Osteocyte (in vitro differentiated cells): ENCODE measurements at regions not wholly inside any gene's neighbourhood (a gene's known extent, or its start where the extent isn't known, plus 50 kb on each side); places are given as distances from the start of the nearest gene placed in this dataset.

Experiments used
- DNase-seq: peaks from one replicate; pipeline ENCODE4 v3.0.0; 2021; ENCODE audit warnings: mixed read lengths; ENCODE audit not compliant: unreplicated experiment; ENCODE audit errors: extremely low spot score
- H3K27ac Mint-ChIP-seq: one replicate; pipeline ENCODE4 v1.8.0; 2021; ENCODE audit warnings: mild to moderate bottlenecking, mixed read lengths; ENCODE audit not compliant: unreplicated experiment
- H3K27me3 Mint-ChIP-seq: one replicate; pipeline ENCODE4 v1.8.0; 2021; ENCODE audit warnings: mixed read lengths; ENCODE audit not compliant: unreplicated experiment
- H3K36me3 Mint-ChIP-seq: one replicate; pipeline ENCODE4 v1.8.0; 2021; ENCODE audit warnings: mixed read lengths; ENCODE audit not compliant: unreplicated experiment
- H3K4me1 Mint-ChIP-seq: one replicate; pipeline ENCODE4 v1.8.0; 2021; ENCODE audit warnings: mixed read lengths; ENCODE audit not compliant: unreplicated experiment
- H3K4me3 Mint-ChIP-seq: one replicate; pipeline ENCODE4 v1.8.0; 2021; ENCODE audit warnings: mild to moderate bottlenecking, moderate library complexity, mixed read lengths; ENCODE audit not compliant: unreplicated experiment
- H3K9me3 Mint-ChIP-seq: one replicate; pipeline ENCODE4 v1.8.0; 2021; ENCODE audit warnings: mixed read lengths; ENCODE audit not compliant: unreplicated experiment
- TF ChIP-seq, protein P1 (sequence below): fragments of 200-600 bp; sonication (generic); IDR thresholded peaks from 2 replicates; pipeline ENCODE4 v1.5.0; 2021; ENCODE audit warnings: antibody characterized with exemption, mild to moderate bottlenecking, moderate library complexity

DNA sequence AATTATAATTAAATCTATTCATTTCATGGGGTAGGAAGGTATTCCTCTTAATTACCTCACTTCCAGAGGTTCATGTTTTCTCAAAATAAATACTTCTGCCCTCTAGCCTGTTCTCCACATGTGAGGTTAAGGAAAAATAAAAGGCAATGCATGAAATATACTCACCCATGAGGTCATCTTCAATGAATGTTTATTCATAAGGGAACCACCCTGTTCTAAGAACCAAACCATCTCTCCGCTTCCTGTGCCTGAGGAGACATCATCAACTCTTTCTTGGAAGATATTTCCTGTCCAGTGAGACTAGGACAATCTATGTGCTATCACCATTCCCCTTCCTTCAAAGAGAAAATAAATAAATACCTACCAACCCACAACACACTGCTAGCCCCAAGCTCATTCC, 513.7 kb upstream of the PLXNA2 start:
- Mint-ChIP-seq H3K4me3 (no peak overlapping the region), H3K27ac (no peak overlapping the region), H3K27me3 (no peaks in the 10 kb centered on the region), H3K4me1 (peaks cover 3% of the 10 kb centered on the region), H3K36me3 (no peaks in the 10 kb centered on the region), H3K9me3 (peaks cover 5% of the 10 kb centered on the region)
- DNase-seq = no peak
- TF ChIP-seq, protein P1, sequence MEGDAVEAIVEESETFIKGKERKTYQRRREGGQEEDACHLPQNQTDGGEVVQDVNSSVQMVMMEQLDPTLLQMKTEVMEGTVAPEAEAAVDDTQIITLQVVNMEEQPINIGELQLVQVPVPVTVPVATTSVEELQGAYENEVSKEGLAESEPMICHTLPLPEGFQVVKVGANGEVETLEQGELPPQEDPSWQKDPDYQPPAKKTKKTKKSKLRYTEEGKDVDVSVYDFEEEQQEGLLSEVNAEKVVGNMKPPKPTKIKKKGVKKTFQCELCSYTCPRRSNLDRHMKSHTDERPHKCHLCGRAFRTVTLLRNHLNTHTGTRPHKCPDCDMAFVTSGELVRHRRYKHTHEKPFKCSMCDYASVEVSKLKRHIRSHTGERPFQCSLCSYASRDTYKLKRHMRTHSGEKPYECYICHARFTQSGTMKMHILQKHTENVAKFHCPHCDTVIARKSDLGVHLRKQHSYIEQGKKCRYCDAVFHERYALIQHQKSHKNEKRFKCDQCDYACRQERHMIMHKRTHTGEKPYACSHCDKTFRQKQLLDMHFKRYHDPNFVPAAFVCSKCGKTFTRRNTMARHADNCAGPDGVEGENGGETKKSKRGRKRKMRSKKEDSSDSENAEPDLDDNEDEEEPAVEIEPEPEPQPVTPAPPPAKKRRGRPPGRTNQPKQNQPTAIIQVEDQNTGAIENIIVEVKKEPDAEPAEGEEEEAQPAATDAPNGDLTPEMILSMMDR = no peak

DNA sequence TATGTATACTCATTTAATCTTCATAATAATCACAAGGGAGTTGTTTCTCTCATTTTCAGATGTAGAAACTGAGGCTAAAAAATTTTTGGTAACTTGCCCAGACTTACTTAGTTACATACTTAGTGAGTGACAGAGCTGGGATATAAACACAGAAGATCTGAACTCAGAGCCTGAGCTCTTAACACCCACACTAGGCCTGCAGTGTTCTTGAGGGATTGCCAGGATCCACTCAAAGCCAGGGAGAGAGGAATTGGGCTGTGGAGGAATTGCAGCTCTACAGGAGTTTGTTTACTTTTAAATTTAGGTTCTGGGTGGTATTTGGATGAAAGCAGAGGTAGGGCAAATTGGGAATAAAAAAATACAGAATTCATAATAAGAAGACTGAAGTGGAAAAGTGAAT, 515.1 kb upstream of the PLXNA2 start:
- H3K9me3 Mint-ChIP-seq = peaks cover 5% of the 10 kb centered on the region
- H3K36me3 Mint-ChIP-seq = no peaks in the 10 kb centered on the region
- no peak for DNase-seq
- no peak overlapping the region for H3K4me3 Mint-ChIP-seq
- peaks cover 3% of the 10 kb centered on the region for H3K4me1 Mint-ChIP-seq
- no peaks in the 10 kb centered on the region for H3K27me3 Mint-ChIP-seq
- TF ChIP-seq, protein P1 = no peak
- no peak overlapping the region for H3K27ac Mint-ChIP-seq

DNA sequence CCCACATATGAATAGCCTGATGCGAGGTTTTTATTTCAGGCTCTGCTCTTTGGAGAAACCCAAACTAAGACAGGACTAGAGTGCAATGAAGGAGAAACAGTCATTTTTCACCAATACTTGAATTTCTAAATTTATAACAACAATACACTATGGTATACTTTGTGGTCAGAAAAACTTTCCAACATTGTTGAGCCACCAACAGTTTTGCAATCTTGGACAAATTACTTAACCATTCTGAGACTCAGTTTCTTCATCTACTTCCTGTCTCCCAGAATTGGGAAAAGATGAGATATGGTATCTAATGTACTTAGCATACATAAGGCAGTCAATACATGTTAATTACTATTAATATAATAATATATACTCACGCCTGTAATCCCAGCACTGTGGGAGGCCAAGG, 519.8 kb upstream of the PLXNA2 start:
- H3K9me3 Mint-ChIP-seq = peaks cover 5% of the 10 kb centered on the region
- no peaks in the 10 kb centered on the region for H3K4me1 Mint-ChIP-seq
- DNase-seq = no peak
- TF ChIP-seq, protein P1 = no peak
- H3K27ac Mint-ChIP-seq = no peak overlapping the region
- no peaks in the 10 kb centered on the region for H3K36me3 Mint-ChIP-seq
- H3K27me3 Mint-ChIP-seq = no peaks in the 10 kb centered on the region
- H3K4me3 Mint-ChIP-seq = no peak overlapping the region

DNA sequence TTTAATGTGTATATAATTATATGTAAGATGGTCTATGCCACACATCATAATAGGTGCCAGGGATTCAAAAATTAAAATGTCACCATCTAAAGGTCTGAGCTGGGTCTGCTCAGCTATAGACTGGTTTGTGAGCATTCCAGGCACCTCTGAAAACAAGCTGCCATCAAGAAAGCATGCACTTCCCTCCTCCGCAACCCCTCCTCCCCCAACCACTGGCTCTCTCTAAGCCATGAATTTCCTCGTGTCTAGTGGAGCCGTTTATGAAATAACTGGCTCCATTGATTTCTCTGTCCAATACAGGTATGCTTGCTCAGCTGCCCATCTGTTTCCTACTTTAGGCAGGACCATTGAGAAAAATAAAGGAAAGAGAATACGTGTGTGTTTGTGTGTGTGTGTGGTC, 522.6 kb upstream of the PLXNA2 start:
- no peaks in the 10 kb centered on the region for H3K27me3 Mint-ChIP-seq
- no peak overlapping the region for H3K27ac Mint-ChIP-seq
- H3K9me3 Mint-ChIP-seq = no peaks in the 10 kb centered on the region
- no peaks in the 10 kb centered on the region for H3K4me1 Mint-ChIP-seq
- no peaks in the 10 kb centered on the region for H3K36me3 Mint-ChIP-seq
- H3K4me3 Mint-ChIP-seq = no peak overlapping the region
- TF ChIP-seq, protein P1 = no peak
- DNase-seq = no peak

DNA sequence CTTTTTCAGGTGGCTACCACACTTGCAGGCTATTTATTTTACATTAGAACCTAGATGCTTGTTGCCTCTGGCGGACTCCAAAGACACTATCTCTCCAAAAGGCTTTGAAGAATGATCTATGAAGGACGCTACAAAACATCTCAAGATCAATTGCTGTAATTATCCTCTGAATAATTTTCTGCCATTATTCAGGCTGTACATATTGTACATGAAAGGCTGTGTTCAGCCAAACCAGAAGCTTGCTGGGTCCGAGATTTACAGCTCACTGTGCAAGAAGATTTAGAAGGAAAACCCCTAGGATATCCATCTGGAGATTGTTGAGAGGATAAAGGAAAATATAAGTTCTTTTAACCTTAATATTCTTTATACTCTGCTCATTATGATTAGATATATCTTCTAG, 523.6 kb upstream of the PLXNA2 start:
- no peaks in the 10 kb centered on the region for H3K36me3 Mint-ChIP-seq
- H3K9me3 Mint-ChIP-seq = no peaks in the 10 kb centered on the region
- no peaks in the 10 kb centered on the region for H3K27me3 Mint-ChIP-seq
- H3K4me3 Mint-ChIP-seq = no peak overlapping the region
- DNase-seq = no peak
- H3K4me1 Mint-ChIP-seq = no peaks in the 10 kb centered on the region
- TF ChIP-seq, protein P1 = no peak
- no peak overlapping the region for H3K27ac Mint-ChIP-seq
